H1 (cell line): ENCODE measurements at regions not wholly inside any gene's neighbourhood (a gene's known extent, or its start where the extent isn't known, plus 50 kb on each side); places are given as distances from the start of the nearest gene placed in this dataset.

Experiments used
- BRCA1 ChIP-seq: IDR thresholded peaks from 2 replicates; pipeline ENCODE4 v1.6.1; 2012; ENCODE audit warnings: low read depth, low read length, improper control_type of control experiment
- CEBPB ChIP-seq: IDR thresholded peaks from 2 replicates; pipeline ENCODE4 v1.6.1; 2012; ENCODE audit warnings: low read depth, low read length
- CTCF ChIP-seq, 3 experiments: IDR thresholded peaks; 1 replicate in 2 of 3; 2 replicates in 1 of 3; pipeline versions ENCODE4 v1.5.1 to v1.6.1; 2011; ENCODE audit warnings: low read length in 3 of 3, mild to moderate bottlenecking in 3 of 3, inconsistent platforms in 2 of 3, low read depth in 1 of 3, moderate library complexity in 1 of 3; ENCODE audit not compliant: insufficient read depth in 1 of 3; ENCODE audit errors: control extremely low read depth in 1 of 3
- EZH2 ChIP-seq: fragments of 200-600 bp; sonication (generic); IDR thresholded peaks from 2 replicates; pipeline ENCODE4 v1.7.1; 2012; ENCODE audit warnings: low read depth, mild to moderate bottlenecking, moderate library complexity, low read length, inconsistent platforms; ENCODE audit not compliant: severe bottlenecking
- MAFK ChIP-seq: IDR thresholded peaks from 2 replicates; pipeline ENCODE4 v1.6.1; 2012; ENCODE audit warnings: low read depth, mild to moderate bottlenecking, improper control_type of control experiment, low read length
- MAX ChIP-seq: IDR thresholded peaks from 2 replicates; pipeline ENCODE4 v1.6.1; 2012; ENCODE audit warnings: inconsistent platforms
- POLR2A ChIP-seq, 2 experiments: IDR thresholded peaks; 1 replicate in 1 of 2; 2 replicates in 1 of 2; pipeline ENCODE4 v1.6.1; 2011; ENCODE audit warnings: low read depth in 2 of 2, low read length in 2 of 2, mild to moderate bottlenecking in 2 of 2; ENCODE audit errors: control extremely low read depth in 1 of 2
- RNF2 ChIP-seq: fragments of 200-900, 300-1000 bp; sonication (generic); IDR thresholded peaks from 2 replicates; pipeline ENCODE4 v1.7.1; 2016; ENCODE audit warnings: borderline replicate concordance, low read depth, mild to moderate bottlenecking, antibody characterized with exemption, low read length; ENCODE audit not compliant: poor library complexity, severe bottlenecking; ENCODE audit errors: missing control alignments
- RXRA ChIP-seq: IDR thresholded peaks from 2 replicates; pipeline ENCODE4 v1.6.1; 2011; ENCODE audit warnings: low read depth, mild to moderate bottlenecking, low read length, moderate library complexity; ENCODE audit not compliant: insufficient read depth
- SIN3A ChIP-seq, 2 experiments: IDR thresholded peaks in 1 of 2; conservative IDR thresholded peaks in 1 of 2; 2 replicates each; pipeline ENCODE4 v1.6.1; 2011 to 2012; ENCODE audit warnings: low read length in 2 of 2, improper control_type of control experiment in 1 of 2, low read depth in 1 of 2, mild to moderate bottlenecking in 1 of 2
- ZNF274 ChIP-seq: IDR thresholded peaks from 2 replicates; pipeline ENCODE4 v1.7.0; 2012; ENCODE audit warnings: low read length, borderline replicate concordance; ENCODE audit errors: extremely low read depth

GRCh38 chr1:34360574-34360973 lies 183.9 kb downstream of the C1orf94 start:
- TF ChIP-seq EZH2 (no peak), RXRA (no peak), ZNF274 (no peak), RNF2 (no peak), CTCF (IDR thresholded peaks at IDR 0.05; ENCODE audit: control extremely low read depth in 1 of 3, insufficient read depth in 1 of 3, low read depth in 1 of 3, low read length in 3 of 3) (no peak), SIN3A (conservative IDR thresholded peaks at IDR 0.05 in 1 of 2, IDR thresholded peaks at IDR 0.05 in 1 of 2; ENCODE audit: low read depth in 1 of 2, low read length in 2 of 2) (no peak), POLR2A (IDR thresholded peaks at IDR 0.05; ENCODE audit: control extremely low read depth in 1 of 2, low read depth in 2 of 2, low read length in 2 of 2) (no peak), MAFK (no peak), MAX (no peak), CEBPB (no peak), BRCA1 (no peak)
